Fibroblast of skin of left quadriceps (primary cell): ENCODE measurements at regions not wholly inside any gene's neighbourhood (a gene's known extent, or its start where the extent isn't known, plus 50 kb on each side); places are given as distances from the start of the nearest gene placed in this dataset.
A peak's percentile ranks its signal among the peaks of the same experiment; 100 is the strongest.

ENCODE experiments used
- DNase-seq, 2 experiments: peaks; one replicate each; pipeline ENCODE4 v3.0.0-alpha.2; 2013; ENCODE audit warnings: low read depth in 2 of 2

- DNase-seq, result no peak
These were observed 50.3 kb downstream of the NALF2 start for GRCh38 chrX:69554321-69554947.

GRCh38 chrX:69555481-69556041 lies 51.4 kb downstream of the NALF2 start:
- DNase-seq, result no peak

- peak; percentile 17 to 19 for DNase-seq
These were observed 52.2 kb downstream of the NALF2 start for GRCh38 chrX:69556060-69557011.

GRCh38 chrX:69562904-69563578 lies 52.9 kb upstream of the EDA start:
- DNase-seq, result no peak

GRCh38 chrX:69564665-69565064 lies 51.2 kb upstream of the EDA start:
- no peak for DNase-seq

- no peak for DNase-seq
These were observed 50.6 kb upstream of the EDA start for GRCh38 chrX:69565247-69565815.
